Psoas muscle (tissue), 7 donors: ENCODE measurements at regions not wholly inside any gene's neighbourhood (a gene's known extent, or its start where the extent isn't known, plus 50 kb on each side); places are given as distances from the start of the nearest gene placed in this dataset.

Experiments
- ATAC-seq, 4 donors: fragments of 200-7000 bp; cut with Tn5 transposase; one replicate each; pipeline ENCODE4 v1.9.1; 2020; ENCODE audit warnings: moderate library complexity in 3 of 4, mild to moderate bottlenecking in 2 of 4
- DNase-seq, 2 donors: peaks; one replicate each; pipeline ENCODE4 v3.0.0-alpha.2; 2020
- H3K27ac ChIP-seq: fragments of 200-600 bp; one replicate; pipeline ENCODE4 v1.8.0; 2022
- H3K27me3 ChIP-seq, 3 donors: fragments of 200-600 bp in 1 of 3; one replicate each; pipeline versions ENCODE4 v1.6.1 to v1.8.0; 2013 to 2022; ENCODE audit warnings: low read length in 2 of 3, mild to moderate bottlenecking in 2 of 3, moderate library complexity in 1 of 3; ENCODE audit not compliant: insufficient read depth in 3 of 3
- H3K36me3 ChIP-seq, 2 donors: fragments of 200-600 bp in 1 of 2; one replicate each; pipeline versions ENCODE4 v1.6.1 to v1.8.0; 2013 to 2022; ENCODE audit warnings: low read depth in 1 of 2, mild to moderate bottlenecking in 1 of 2, moderate library complexity in 1 of 2; ENCODE audit not compliant: insufficient read depth in 1 of 2
- H3K4me1 ChIP-seq: fragments of 200-600 bp; one replicate; pipeline ENCODE4 v1.8.0; 2022
- H3K4me3 ChIP-seq: fragments of 200-600 bp; one replicate; pipeline ENCODE4 v1.8.0; 2022; ENCODE audit warnings: mild to moderate bottlenecking
- H3K9me3 ChIP-seq: fragments of 200-600 bp; one replicate; pipeline ENCODE4 v1.8.0; 2022
- CTCF ChIP-seq: fragments of 200-600 bp; IDR thresholded peaks from one replicate; pipeline ENCODE4 v1.8.0; 2022; ENCODE audit warnings: antibody characterized with exemption
- WGBS, 3 donors: extraction: QIAGEN DNeasy Blood & Tissue Kit; methylation state at CpG; one replicate each; pipeline versions ENCODE4 v1.1.6 to v1.1.7; 2013; 5-methylcytosine and 5-hydroxymethylcytosine counted together
- intact Hi-C, 2 donors: fragments of 100-400 bp; cut with DNase I; formaldehyde crosslinking; loops; one replicate each; pipeline versions ENCODE4 v1.11.0 to v1.14.2; 2022
- donor health status: healthy with polysubstance abuse.
- donor health status: DM: no; HTN: no; CAD: no; lungs with moderate emphysema.
- donor health status: Bipolar disorder and iron deficiency.
- donor health status: healthy.
- donor health status: DM: yes; HTN: yes; CAD: no.
- donor health status: DM: no; HTN: no; CAD: no.
- donor health status: DM: yes; HTN: yes; CAD: no.

GRCh38 chr11:107276077-107276476 lies 181.5 kb downstream of the CWF19L2 start:
- WGBS, 3 donors: 30 to 41% (median 40%) methylated on average over 2 of the region's 2 CpGs
- intact Hi-C loops: no loop called here
- no peak for ATAC-seq
- no peaks in the 10 kb centered on the region for H3K36me3 ChIP-seq
- no peaks in the 10 kb centered on the region for H3K4me1 ChIP-seq
- TF ChIP-seq CTCF: no peak
- H3K27ac ChIP-seq: no peak overlapping the region
- DNase-seq: no peak
- H3K27me3 ChIP-seq: no peaks in the 10 kb centered on the region
- H3K4me3 ChIP-seq: no peak overlapping the region
- H3K9me3 ChIP-seq: no peaks in the 10 kb centered on the region

GRCh38 chr11:107275632-107276031 lies 182.0 kb downstream of the CWF19L2 start:
- DNase-seq (no peak), ATAC-seq (no peak)
- H3K4me1 ChIP-seq: no peaks in the 10 kb centered on the region
- intact Hi-C loops: no loop called here
- H3K4me3 ChIP-seq: no peak overlapping the region
- H3K27ac ChIP-seq: no peak overlapping the region
- TF ChIP-seq CTCF: no peak
- WGBS, 3 donors: 38 to 52% (median 42%) methylated on average over 1 of the region's 1 CpG
- no peaks in the 10 kb centered on the region for H3K36me3 ChIP-seq
- H3K9me3 ChIP-seq: no peaks in the 10 kb centered on the region
- no peaks in the 10 kb centered on the region for H3K27me3 ChIP-seq

GRCh38 chr11:107274138-107274537 lies 183.5 kb downstream of the CWF19L2 start:
- Histone ChIP-seq H3K36me3 (no peaks in the 10 kb centered on the region), H3K27ac (no peak overlapping the region), H3K4me3 (no peak overlapping the region), H3K4me1 (no peaks in the 10 kb centered on the region), H3K27me3 (no peaks in the 10 kb centered on the region), H3K9me3 (no peaks in the 10 kb centered on the region)
- intact Hi-C loops: no loop called here
- WGBS, 3 donors: 84 to 90% (median 89%) methylated on average over 4 of the region's 4 CpGs
- no peak for TF ChIP-seq CTCF
- DNase-seq (no peak), ATAC-seq (no peak)

- DNase-seq (no peak), ATAC-seq (no peak)
- no peaks in the 10 kb centered on the region for H3K4me1 ChIP-seq
- H3K27ac ChIP-seq: no peak overlapping the region
- H3K9me3 ChIP-seq: no peaks in the 10 kb centered on the region
- no peak overlapping the region for H3K4me3 ChIP-seq
- 67 to 86% (median 82%) methylated on average over 5 of the region's 5 CpGs for WGBS, 3 donors
- intact Hi-C loops: no loop called here
- H3K27me3 ChIP-seq: no peaks in the 10 kb centered on the region
- no peaks in the 10 kb centered on the region for H3K36me3 ChIP-seq
- TF ChIP-seq CTCF: no peak
Observed at GRCh38 chr11:107272561-107272960, 185.1 kb downstream of the CWF19L2 start.

- H3K27me3 ChIP-seq: no peaks in the 10 kb centered on the region
- intact Hi-C loops: no loop called here
- TF ChIP-seq CTCF: no peak
- H3K4me3 ChIP-seq: no peak overlapping the region
- no peaks in the 10 kb centered on the region for H3K36me3 ChIP-seq
- no peak for ATAC-seq
- DNase-seq: no peak
- no peak overlapping the region for H3K27ac ChIP-seq
- 93 to 95% (median 94%) methylated on average over 7 of the region's 7 CpGs for WGBS, 3 donors
- H3K9me3 ChIP-seq: no peaks in the 10 kb centered on the region
- no peaks in the 10 kb centered on the region for H3K4me1 ChIP-seq
Observed at GRCh38 chr11:107271425-107271824, 186.2 kb downstream of the CWF19L2 start.
